ENCODE measurements at regions not wholly inside any gene's neighbourhood (a gene's known extent, or its start where the extent isn't known, plus 50 kb on each side); places are given as distances from the start of the nearest gene placed in this dataset.

- no peak overlapping the region for H3K27ac ChIP-seq
- H3K9me3 ChIP-seq, result no peaks in the 10 kb centered on the region
- DNase-seq (ENCODE audit: low spot score in 2 of 2), result no peak
- no peaks in the 10 kb centered on the region for H3K36me3 ChIP-seq
- H3K4me1 ChIP-seq, result no peaks in the 10 kb centered on the region
- H3K27me3 ChIP-seq, result no peaks in the 10 kb centered on the region
- TF ChIP-seq CTCF (IDR thresholded peaks at IDR 0.05) (no peak), POLR2A (IDR thresholded peaks at IDR 0.05) (no peak), EP300 (IDR thresholded peaks at IDR 0.05) (no peak)
- H3K4me3 ChIP-seq, result no peak overlapping the region
- WGBS, 2 donors, result 76 to 81% methylated on average over 1 of the region's 1 CpG
These were observed 209.1 kb upstream of the SLC7A11 start for GRCh38 chr4:138451276-138451663.

GRCh38 chr4:138450546-138451275 lies 208.6 kb upstream of the SLC7A11 start:
- H3K27ac ChIP-seq, result no peak overlapping the region
- H3K9me3 ChIP-seq, result no peaks in the 10 kb centered on the region
- H3K36me3 ChIP-seq, result no peaks in the 10 kb centered on the region
- H3K4me1 ChIP-seq, result no peaks in the 10 kb centered on the region
- no peaks in the 10 kb centered on the region for H3K27me3 ChIP-seq
- no peak for TF ChIP-seq EP300 (IDR thresholded peaks at IDR 0.05)
- TF ChIP-seq POLR2A (IDR thresholded peaks at IDR 0.05), result no peak
- TF ChIP-seq CTCF (IDR thresholded peaks at IDR 0.05), result no peak
- DNase-seq (ENCODE audit: low spot score in 2 of 2), result no peak
- 32 to 33% methylated on average over 3 of the region's 3 CpGs for WGBS, 2 donors
- H3K4me3 ChIP-seq, result no peak overlapping the region

- Histone ChIP-seq H3K27me3 (no peaks in the 10 kb centered on the region), H3K4me3 (no peak overlapping the region), H3K9me3 (no peaks in the 10 kb centered on the region), H3K36me3 (no peaks in the 10 kb centered on the region), H3K27ac (no peak overlapping the region), H3K4me1 (no peaks in the 10 kb centered on the region)
- WGBS, 2 donors, result 68 to 84% methylated on average over 3 of the region's 3 CpGs
- DNase-seq (ENCODE audit: low spot score in 2 of 2), result no peak
- TF ChIP-seq EP300 (IDR thresholded peaks at IDR 0.05), result no peak
- TF ChIP-seq CTCF (IDR thresholded peaks at IDR 0.05), result no peak
- TF ChIP-seq POLR2A (IDR thresholded peaks at IDR 0.05), result no peak
These were observed 207.8 kb upstream of the SLC7A11 start for GRCh38 chr4:138449938-138450337.

DNA sequence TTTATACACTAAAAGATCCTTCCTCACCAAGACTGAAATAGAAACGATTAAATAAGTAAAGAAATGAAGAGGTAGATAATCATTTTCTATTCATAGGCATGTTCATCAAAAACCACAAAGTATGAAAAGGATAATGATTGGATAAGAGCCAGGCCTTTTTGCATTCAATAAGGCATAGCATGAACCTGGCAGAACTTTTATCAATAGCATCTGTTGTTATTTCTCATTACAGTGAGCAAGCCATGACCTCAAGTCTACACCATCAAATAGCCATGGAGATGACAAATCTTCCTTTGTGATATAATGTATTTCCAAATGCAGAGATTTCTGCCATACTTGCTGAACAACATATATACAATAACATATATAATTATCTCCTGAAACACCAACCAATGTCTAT lies 206.0 kb upstream of the SLC7A11 start:
- no peak for TF ChIP-seq POLR2A (IDR thresholded peaks at IDR 0.05)
- no peak for TF ChIP-seq EP300 (IDR thresholded peaks at IDR 0.05)
- TF ChIP-seq CTCF (IDR thresholded peaks at IDR 0.05), result no peak
- H3K4me3 ChIP-seq, result no peak overlapping the region
- WGBS, 2 donors, result 20 to 29% methylated on average over 1 of the region's 1 CpG
- no peaks in the 10 kb centered on the region for H3K27me3 ChIP-seq
- no peaks in the 10 kb centered on the region for H3K4me1 ChIP-seq
- no peaks in the 10 kb centered on the region for H3K9me3 ChIP-seq
- no peak overlapping the region for H3K27ac ChIP-seq
- DNase-seq (ENCODE audit: low spot score in 2 of 2), result no peak
- no peaks in the 10 kb centered on the region for H3K36me3 ChIP-seq

- no peak for TF ChIP-seq EP300 (IDR thresholded peaks at IDR 0.05)
- TF ChIP-seq POLR2A (IDR thresholded peaks at IDR 0.05), result no peak
- TF ChIP-seq CTCF (IDR thresholded peaks at IDR 0.05), result no peak
These were observed 204.3 kb upstream of the SLC7A11 start for GRCh38 chr4:138446456-138446855.

More at GRCh38 chr4:138446456-138446855, 204.3 kb upstream of the SLC7A11 start:
- Histone ChIP-seq H3K36me3 (no peaks in the 10 kb centered on the region), H3K4me1 (no peaks in the 10 kb centered on the region), H3K4me3 (no peak overlapping the region), H3K27me3 (no peaks in the 10 kb centered on the region), H3K27ac (no peak overlapping the region), H3K9me3 (peaks cover 0 to 5% (median 0%) of the 10 kb centered on the region in 4 donors)
- 78 to 92% methylated on average over 5 of the region's 5 CpGs for WGBS, 2 donors
- no peak for DNase-seq (ENCODE audit: low spot score in 2 of 2)
